ENCODE measurements at regions not wholly inside any gene's neighbourhood (a gene's known extent, or its start where the extent isn't known, plus 50 kb on each side); places are given as distances from the start of the nearest gene placed in this dataset.
"Not testable (repeated sequence)": the region's sequence is repeated elsewhere in the genome, so short reads cannot be mapped to it uniquely, and the experiment has no call there.

- FAIRE-seq (no peak), DNase-seq (ENCODE audit: extremely low spot score, insufficient read length, low read depth) (no peak)
These were observed 224.2 kb upstream of the SSTR4 start for GRCh38 chr20:22810626-22811569.

- FAIRE-seq (no peak), DNase-seq (ENCODE audit: extremely low spot score, insufficient read length, low read depth) (no peak)
These were observed 220.5 kb upstream of the SSTR4 start for GRCh38 chr20:22814471-22815205.

GRCh38 chr20:22815206-22815551 is 219.9 kb upstream of the SSTR4 start:
- DNase-seq (ENCODE audit: extremely low spot score, insufficient read length, low read depth) (no peak), FAIRE-seq (no peak)

- no peak for FAIRE-seq
- DNase-seq (ENCODE audit: extremely low spot score, insufficient read length, low read depth): no peak
These were observed 219.4 kb upstream of the SSTR4 start for GRCh38 chr20:22815603-22816315.

- FAIRE-seq (no peak), DNase-seq (ENCODE audit: extremely low spot score, insufficient read length, low read depth) (no peak)
These were observed 216.5 kb upstream of the SSTR4 start for GRCh38 chr20:22818636-22819035.

GRCh38 chr20:22819112-22819511 is 216.0 kb upstream of the SSTR4 start:
- FAIRE-seq (no peak), DNase-seq (ENCODE audit: extremely low spot score, insufficient read length, low read depth) (no peak)

- FAIRE-seq: no peak
These were observed 215.3 kb upstream of the SSTR4 start for GRCh38 chr20:22819784-22820183.

GRCh38 chr20:22821081-22821727 is 213.9 kb upstream of the SSTR4 start:
- DNase-seq (ENCODE audit: extremely low spot score, insufficient read length, low read depth) (no peak), FAIRE-seq (no peak)

More at GRCh38 chr20:22819784-22820183, 215.3 kb upstream of the SSTR4 start:
- no peak for DNase-seq (ENCODE audit: extremely low spot score, insufficient read length, low read depth)

- FAIRE-seq (no peak), DNase-seq (ENCODE audit: extremely low spot score, insufficient read length, low read depth) (no peak)
These were observed 213.3 kb upstream of the SSTR4 start for GRCh38 chr20:22821796-22822195.

GRCh38 chr20:22823119-22823518 is 212.0 kb upstream of the SSTR4 start:
- DNase-seq (ENCODE audit: extremely low spot score, insufficient read length, low read depth): no peak
- no peak for FAIRE-seq

GRCh38 chr20:22824077-22824476 is 211.0 kb upstream of the SSTR4 start:
- no peak for FAIRE-seq
- DNase-seq (ENCODE audit: extremely low spot score, insufficient read length, low read depth): no peak

- FAIRE-seq: no peak
- no peak for DNase-seq (ENCODE audit: extremely low spot score, insufficient read length, low read depth)
These were observed 210.0 kb upstream of the SSTR4 start for GRCh38 chr20:22825076-22825475.

GRCh38 chr20:22825546-22825945 is 209.6 kb upstream of the SSTR4 start:
- DNase-seq (ENCODE audit: extremely low spot score, insufficient read length, low read depth) (no peak), FAIRE-seq (no peak)

GRCh38 chr20:22826306-22827230 is 208.5 kb upstream of the SSTR4 start:
- FAIRE-seq (no peak), DNase-seq (ENCODE audit: extremely low spot score, insufficient read length, low read depth) (no peak)

GRCh38 chr20:22827916-22828315 is 207.2 kb upstream of the SSTR4 start:
- FAIRE-seq (no peak), DNase-seq (ENCODE audit: extremely low spot score, insufficient read length, low read depth) (no peak)

GRCh38 chr20:22829356-22829755 is 205.8 kb upstream of the SSTR4 start:
- DNase-seq (ENCODE audit: extremely low spot score, insufficient read length, low read depth): no peak
- FAIRE-seq: no peak

- no peak for DNase-seq (ENCODE audit: extremely low spot score, insufficient read length, low read depth)
- no peak for FAIRE-seq
These were observed 205.0 kb upstream of the SSTR4 start for GRCh38 chr20:22830138-22830537.

GRCh38 chr20:22830715-22831114 is 204.4 kb upstream of the SSTR4 start:
- FAIRE-seq; DNase-seq (ENCODE audit: extremely low spot score, insufficient read length, low read depth): not testable (repeated sequence)

- DNase-seq (ENCODE audit: extremely low spot score, insufficient read length, low read depth): no peak
- FAIRE-seq: no peak
These were observed 201.3 kb upstream of the SSTR4 start for GRCh38 chr20:22833851-22834250.

All from GM18507 (cell line).